H9 (cell line): ENCODE measurements at regions not wholly inside any gene's neighbourhood (a gene's known extent, or its start where the extent isn't known, plus 50 kb on each side); places are given as distances from the start of the nearest gene placed in this dataset.

Experiments
- DNase-seq: peaks from one replicate; pipeline ENCODE4 v3.0.0-alpha.2; 2017
- H2AFZ ChIP-seq: one replicate; pipeline ENCODE4 v1.6.1; 2013; ENCODE audit warnings: mild to moderate bottlenecking, low read length, control low read depth, moderate library complexity
- H2AK5ac ChIP-seq: 2 replicates; pipeline ENCODE4 v1.6.1; 2013; ENCODE audit warnings: low read length, control low read depth, mixed read lengths; ENCODE audit not compliant: insufficient read length
- H2BK120ac ChIP-seq: one replicate; pipeline ENCODE4 v1.6.1; 2013; ENCODE audit warnings: low read depth, mild to moderate bottlenecking, low read length, control low read depth, inconsistent platforms; ENCODE audit not compliant: poor library complexity, severe bottlenecking
- H2BK12ac ChIP-seq: 2 replicates; pipeline ENCODE4 v1.6.1; 2013; ENCODE audit warnings: low read length, control low read depth, mixed read lengths, low read depth; ENCODE audit not compliant: insufficient read length
- H2BK15ac ChIP-seq: 2 replicates; pipeline ENCODE4 v1.6.1; 2013; ENCODE audit warnings: low read depth, low read length, control low read depth
- H2BK20ac ChIP-seq: one replicate; pipeline ENCODE4 v1.6.1; 2013; ENCODE audit warnings: low read depth, mild to moderate bottlenecking, low read length, control low read depth, inconsistent platforms; ENCODE audit not compliant: poor library complexity, severe bottlenecking
- H2BK5ac ChIP-seq: 2 replicates; pipeline ENCODE4 v1.6.1; 2013; ENCODE audit warnings: low read length, control low read depth, mixed read lengths; ENCODE audit not compliant: insufficient read length
- H3K14ac ChIP-seq: 2 replicates; pipeline ENCODE4 v1.6.1; 2013; ENCODE audit warnings: low read length, control low read depth; ENCODE audit not compliant: insufficient read depth
- H3K18ac ChIP-seq: 2 replicates; pipeline ENCODE4 v1.6.1; 2013; ENCODE audit warnings: low read depth, mild to moderate bottlenecking, mixed read lengths, low read length, control low read depth; ENCODE audit not compliant: insufficient read length
- H3K23ac ChIP-seq: 2 replicates; pipeline ENCODE4 v1.6.1; 2013; ENCODE audit warnings: low read length, control low read depth, mixed read lengths, low read depth; ENCODE audit not compliant: insufficient read length
- H3K23me2 ChIP-seq: 2 replicates; pipeline ENCODE4 v1.6.1; 2013; ENCODE audit warnings: low read depth, mild to moderate bottlenecking, mixed read lengths, low read length, control low read depth; ENCODE audit not compliant: insufficient read length, poor library complexity, severe bottlenecking
- H3K27ac ChIP-seq: 2 replicates; pipeline ENCODE4 v1.5.1; 2013; ENCODE audit warnings: low read length, control low read depth, mixed read lengths, low read depth; ENCODE audit not compliant: insufficient read length
- H3K27me3 ChIP-seq: 2 replicates; pipeline ENCODE4 v1.6.1; 2013; ENCODE audit warnings: low read length, control low read depth, inconsistent platforms; ENCODE audit not compliant: insufficient read depth
- H3K4ac ChIP-seq: 2 replicates; pipeline ENCODE4 v1.6.1; 2013; ENCODE audit warnings: low read depth, mild to moderate bottlenecking, control low read depth, inconsistent platforms, low read length, moderate library complexity
- H3K4me1 ChIP-seq: 2 replicates; pipeline ENCODE4 v1.6.1; 2013; ENCODE audit warnings: low read length, control low read depth, inconsistent platforms; ENCODE audit not compliant: insufficient read depth
- H3K4me2 ChIP-seq: 2 replicates; pipeline ENCODE4 v1.6.1; 2013; ENCODE audit warnings: low read length, control low read depth, mixed read lengths; ENCODE audit not compliant: insufficient read length, insufficient read depth
- H3K56ac ChIP-seq: 2 replicates; pipeline ENCODE4 v1.6.1; 2013; ENCODE audit warnings: low read depth, mild to moderate bottlenecking, mixed read lengths, low read length, control low read depth; ENCODE audit not compliant: insufficient read length
- H3K79me1 ChIP-seq: 2 replicates; pipeline ENCODE4 v1.6.1; 2013; ENCODE audit warnings: low read depth, mild to moderate bottlenecking, moderate library complexity, low read length, control low read depth, inconsistent platforms; ENCODE audit not compliant: insufficient read depth, poor library complexity, severe bottlenecking
- H3K79me2 ChIP-seq: 2 replicates; pipeline ENCODE4 v1.6.1; 2013; ENCODE audit warnings: low read length, control low read depth, inconsistent platforms; ENCODE audit not compliant: insufficient read depth
- H3K9ac ChIP-seq: 2 replicates; pipeline ENCODE4 v1.6.1; 2013; ENCODE audit warnings: low read length, control low read depth, mixed read lengths; ENCODE audit not compliant: insufficient read length; ENCODE audit errors: extremely low read depth
- H3K9me3 ChIP-seq: one replicate; pipeline ENCODE4 v1.6.1; 2013; ENCODE audit warnings: low read depth, low read length, inconsistent platforms; ENCODE audit not compliant: control insufficient read depth
- H3T11ph ChIP-seq: one replicate; pipeline ENCODE4 v1.6.1; 2013; ENCODE audit warnings: mild to moderate bottlenecking, low read length, control low read depth, inconsistent platforms
- H4K20me1 ChIP-seq: one replicate; pipeline ENCODE4 v1.6.1; 2013; ENCODE audit not compliant: control insufficient read depth, insufficient read length, insufficient read depth
- H4K5ac ChIP-seq: 2 replicates; pipeline ENCODE4 v1.6.1; 2013; ENCODE audit warnings: low read depth, mild to moderate bottlenecking, mixed read lengths, low read length, control low read depth; ENCODE audit not compliant: insufficient read length
- H4K8ac ChIP-seq: replicated peaks from 2 replicates; pipeline ENCODE4 v1.6.1; 2013; ENCODE audit warnings: low read length, control low read depth, mixed read lengths, low read depth; ENCODE audit not compliant: insufficient read length
- H4K91ac ChIP-seq: 2 replicates; pipeline ENCODE4 v1.6.1; 2013; ENCODE audit warnings: low read depth, mild to moderate bottlenecking, moderate library complexity, mixed read lengths, low read length, control low read depth; ENCODE audit not compliant: insufficient read length
- H3K27ac Mint-ChIP-seq, 3 experiments: 2 replicates in 2 of 3; 3 replicates in 1 of 3; pipeline ENCODE4 v1.8.0; 2020 to 2021; ENCODE audit warnings: mixed read lengths in 3 of 3, mild to moderate bottlenecking in 1 of 3, moderate library complexity in 1 of 3
- H3K27me3 Mint-ChIP-seq: 2 replicates; pipeline ENCODE4 v1.8.0; 2021; ENCODE audit warnings: low read depth, mild to moderate bottlenecking, moderate library complexity, mixed read lengths
- H3K36me3 Mint-ChIP-seq, 3 experiments: 2 replicates in 2 of 3; 3 replicates in 1 of 3; pipeline ENCODE4 v1.8.0; 2020 to 2021; ENCODE audit warnings: low read depth in 3 of 3, mixed read lengths in 3 of 3; ENCODE audit not compliant: insufficient read depth in 1 of 3
- H3K4me1 Mint-ChIP-seq, 2 experiments: 2 replicates each; pipeline ENCODE4 v1.8.0; 2020; ENCODE audit warnings: mixed read lengths in 2 of 2
- H3K4me3 Mint-ChIP-seq, 2 experiments: 2 replicates in 1 of 2; 3 replicates in 1 of 2; pipeline ENCODE4 v1.8.0; 2020 to 2021; ENCODE audit warnings: mild to moderate bottlenecking in 2 of 2, mixed read lengths in 2 of 2, moderate library complexity in 1 of 2
- H3K9me3 Mint-ChIP-seq, 2 experiments: 2 replicates in 1 of 2; 3 replicates in 1 of 2; pipeline ENCODE4 v1.8.0; 2020; ENCODE audit warnings: mild to moderate bottlenecking in 2 of 2, mixed read lengths in 2 of 2, moderate library complexity in 1 of 2
- CTCF ChIP-seq: fragments of 200-600 bp; sonication (generic); conservative IDR thresholded peaks from 3 replicates; pipeline ENCODE4 v1.8.0; 2021; ENCODE audit warnings: antibody characterized with exemption, mild to moderate bottlenecking
- WGBS: extraction: QIAGEN DNeasy Blood & Tissue Kit; methylation state at CpG from one replicate; pipeline ENCODE4 v1.1.7; 2013; ENCODE audit warnings: missing lambda C conversion rate, low lambda C conversion rate, mixed read lengths; ENCODE audit not compliant: insufficient read length; ENCODE audit errors: extremely low coverage; 5-methylcytosine and 5-hydroxymethylcytosine counted together

- TF ChIP-seq CTCF: peak; percentile 92
- H4K20me1 ChIP-seq: no peaks in the 10 kb centered on the region
- H3K9me3 Mint-ChIP-seq: no peaks in the 10 kb centered on the region; a peak in 1 of 5 replicates
- H3K27ac Mint-ChIP-seq: no peak overlapping the region
- no peak overlapping the region for H3K18ac ChIP-seq
- H2AFZ ChIP-seq: no peak overlapping the region
- no peaks in the 10 kb centered on the region for H3K4me1 ChIP-seq
- H4K8ac ChIP-seq: no peak overlapping the region
- H3K56ac ChIP-seq: no peak overlapping the region
- H3K27me3 Mint-ChIP-seq: no peaks in the 10 kb centered on the region; the same call in 1 of the 2 replicates
- no peak overlapping the region for H4K91ac ChIP-seq
- H3K4me2 ChIP-seq: no peak overlapping the region
- H3K27me3 ChIP-seq: no peaks in the 10 kb centered on the region
- H3K79me2 ChIP-seq: no peaks in the 10 kb centered on the region
- H3K9ac ChIP-seq: no peak overlapping the region
- H2BK20ac ChIP-seq: no peak overlapping the region
- no peak overlapping the region for H3T11ph ChIP-seq
- no peak overlapping the region for H4K5ac ChIP-seq
- H2BK120ac ChIP-seq: no peak overlapping the region
- no peaks in the 10 kb centered on the region for H3K9me3 ChIP-seq
- H3K14ac ChIP-seq: no peak overlapping the region
- no peaks in the 10 kb centered on the region for H3K23me2 ChIP-seq
- no peak overlapping the region for H2BK15ac ChIP-seq
- no CpG with 5 or more reads among the region's 18 CpGs for WGBS
- no peak overlapping the region for H2BK5ac ChIP-seq
- H3K23ac ChIP-seq: no peak overlapping the region
- no peak overlapping the region for H3K4me3 Mint-ChIP-seq
- no peak overlapping the region for H3K4ac ChIP-seq
- no peaks in the 10 kb centered on the region for H3K79me1 ChIP-seq
- no peak overlapping the region for H2BK12ac ChIP-seq
- no peak overlapping the region for H3K27ac ChIP-seq
- peaks cover 2 to 10% of the 10 kb centered on the region in 2 experiments; a peak in 3 of 4 replicates for H3K4me1 Mint-ChIP-seq
- H2AK5ac ChIP-seq: no peak overlapping the region
- H3K36me3 Mint-ChIP-seq: no peaks in the 10 kb centered on the region
- DNase-seq: peak; percentile 87
These were observed 112.2 kb downstream of the TEX26 start for GRCh38 chr13:31044364-31045285.
